Liver (tissue), 7 donors: ENCODE measurements at regions not wholly inside any gene's neighbourhood (a gene's known extent, or its start where the extent isn't known, plus 50 kb on each side); places are given as distances from the start of the nearest gene placed in this dataset.

Experiments
- DNase-seq: peaks from one replicate; pipeline ENCODE4 v3.0.0-alpha.2; 2017; ENCODE audit warnings: low spot score
- H3K27ac ChIP-seq, 2 donors: one replicate each; pipeline ENCODE4 v1.7.0; 2013; ENCODE audit warnings: inconsistent platforms in 2 of 2, low read length in 2 of 2, control low read depth in 1 of 2, low read depth in 1 of 2, mild to moderate bottlenecking in 1 of 2
- H3K27me3 ChIP-seq, 4 donors: one replicate each; pipeline versions ENCODE4 v1.6.1 to v1.7.0; 2013; ENCODE audit warnings: low read length in 3 of 4, inconsistent platforms in 1 of 4, mild to moderate bottlenecking in 1 of 4, moderate library complexity in 1 of 4; ENCODE audit not compliant: control insufficient read depth in 4 of 4, insufficient read depth in 4 of 4
- H3K36me3 ChIP-seq, 4 donors: one replicate each; pipeline versions ENCODE4 v1.6.1 to v1.7.0; 2013; ENCODE audit warnings: low read length in 3 of 4, mild to moderate bottlenecking in 3 of 4, low read depth in 1 of 4, moderate library complexity in 1 of 4; ENCODE audit not compliant: control insufficient read depth in 4 of 4, insufficient read depth in 3 of 4
- H3K4me1 ChIP-seq, 4 donors: one replicate each; pipeline versions ENCODE4 v1.6.1 to v1.7.0; 2013; ENCODE audit warnings: low read length in 3 of 4, mild to moderate bottlenecking in 3 of 4, moderate library complexity in 1 of 4; ENCODE audit not compliant: control insufficient read depth in 4 of 4, insufficient read depth in 4 of 4
- H3K4me3 ChIP-seq, 3 donors: one replicate each; pipeline versions ENCODE4 v1.6.1 to v1.7.0; 2013; ENCODE audit warnings: low read length in 3 of 3, control low read depth in 1 of 3, low read depth in 1 of 3, mild to moderate bottlenecking in 1 of 3
- H3K9ac ChIP-seq, 2 donors: one replicate each; pipeline ENCODE4 v1.7.0; 2013; ENCODE audit warnings: low read length in 2 of 2, mild to moderate bottlenecking in 2 of 2, moderate library complexity in 2 of 2, control low read depth in 1 of 2, low read depth in 1 of 2
- H3K9me3 ChIP-seq, 4 donors: one replicate each; pipeline versions ENCODE4 v1.6.1 to v1.7.0; 2013; ENCODE audit warnings: low read length in 3 of 4; ENCODE audit not compliant: control insufficient read depth in 4 of 4
- ATF3 ChIP-seq: IDR thresholded peaks from 2 replicates; pipeline ENCODE4 v1.6.1; 2016; ENCODE audit warnings: antibody characterized with exemption
- FOXA1 ChIP-seq: IDR thresholded peaks from 2 replicates; pipeline ENCODE4 v1.6.1; 2016; ENCODE audit warnings: antibody characterized with exemption
- GABPA ChIP-seq, 2 donors: IDR thresholded peaks in 1 of 2; conservative IDR thresholded peaks in 1 of 2; 2 replicates each; pipeline ENCODE4 v1.6.1; 2016; ENCODE audit warnings: antibody characterized with exemption in 2 of 2, mild to moderate bottlenecking in 1 of 2, moderate library complexity in 1 of 2
- HNF4A ChIP-seq, 2 donors: conservative IDR thresholded peaks; 2 replicates each; pipeline ENCODE4 v1.6.1; 2016; ENCODE audit warnings: antibody characterized with exemption in 2 of 2, mild to moderate bottlenecking in 2 of 2
- HNF4G ChIP-seq: IDR thresholded peaks from 2 replicates; pipeline ENCODE4 v1.6.1; 2016; ENCODE audit warnings: antibody characterized with exemption
- MAX ChIP-seq: IDR thresholded peaks from 2 replicates; pipeline ENCODE4 v1.6.1; 2016; ENCODE audit warnings: antibody characterized with exemption
- NR2F2 ChIP-seq: IDR thresholded peaks from 2 replicates; pipeline ENCODE4 v1.6.1; 2016; ENCODE audit warnings: antibody characterized with exemption
- RAD21 ChIP-seq, 2 donors: IDR thresholded peaks; 2 replicates each; pipeline ENCODE4 v1.6.1; 2016; ENCODE audit warnings: antibody characterized with exemption in 2 of 2, mild to moderate bottlenecking in 2 of 2
- RXRA ChIP-seq, 2 donors: IDR thresholded peaks; 2 replicates each; pipeline ENCODE4 v1.6.1; 2017 to 2018; ENCODE audit warnings: antibody characterized with exemption in 2 of 2, mild to moderate bottlenecking in 1 of 2
- SP1 ChIP-seq: IDR thresholded peaks from 2 replicates; pipeline ENCODE4 v1.6.1; 2018; ENCODE audit warnings: antibody characterized with exemption, mild to moderate bottlenecking
- TAF1 ChIP-seq: conservative IDR thresholded peaks from 2 replicates; pipeline ENCODE4 v1.6.1; 2016; ENCODE audit warnings: antibody characterized with exemption, mild to moderate bottlenecking
- YY1 ChIP-seq: IDR thresholded peaks from 2 replicates; pipeline ENCODE4 v1.6.1; 2016; ENCODE audit warnings: antibody characterized with exemption, mild to moderate bottlenecking
- WGBS: extraction: QIAGEN DNeasy Blood & Tissue Kit; methylation state at CpG from one replicate; pipeline ENCODE4 v1.1.7; 2013; 5-methylcytosine and 5-hydroxymethylcytosine counted together
- TF ChIP-seq, protein P1 (sequence below): IDR thresholded peaks from 2 replicates; pipeline ENCODE4 v1.6.1; 2016; ENCODE audit warnings: antibody characterized with exemption, mild to moderate bottlenecking
- donor health status: healthy.
- donor health status: healthy.
- donor health status: healthy.
- donor health status: healthy.

DNA sequence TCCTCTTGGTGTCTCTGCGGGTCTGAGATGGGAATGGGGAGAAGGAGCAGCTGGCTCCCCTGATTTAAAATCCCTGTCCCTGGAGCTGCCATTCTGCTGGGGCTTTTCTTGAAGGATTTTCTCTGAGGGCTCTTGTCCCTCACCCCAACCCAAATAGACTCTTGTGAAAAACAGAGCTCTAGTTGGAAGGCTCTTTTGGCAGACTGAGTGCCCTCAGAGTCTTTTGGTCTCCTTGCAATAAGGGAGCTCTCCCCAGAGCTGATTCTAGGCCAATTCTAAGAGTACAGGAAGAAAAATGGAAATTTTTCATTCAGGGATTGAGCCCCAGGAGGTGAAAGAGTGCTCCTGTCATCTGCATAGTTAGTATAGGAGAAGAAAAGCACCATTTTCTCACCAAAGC is 238.3 kb downstream of the COG6 start:
- Histone ChIP-seq H3K9me3 (no peaks in the 10 kb centered on the region), H3K27me3 (no peaks in the 10 kb centered on the region), H3K27ac (no peak overlapping the region), H3K9ac (no peak overlapping the region), H3K36me3 (no peaks in the 10 kb centered on the region), H3K4me1 (no peaks in the 10 kb centered on the region), H3K4me3 (no peak overlapping the region)
- no peak for DNase-seq
- TF ChIP-seq FOXA1 (no peak), RXRA (IDR thresholded peaks at IDR 0.05) (no peak), NR2F2 (no peak), TAF1 (no peak), RAD21 (IDR thresholded peaks at IDR 0.05) (no peak)
- 78% methylated on average over 1 of the region's 1 CpG for WGBS

DNA sequence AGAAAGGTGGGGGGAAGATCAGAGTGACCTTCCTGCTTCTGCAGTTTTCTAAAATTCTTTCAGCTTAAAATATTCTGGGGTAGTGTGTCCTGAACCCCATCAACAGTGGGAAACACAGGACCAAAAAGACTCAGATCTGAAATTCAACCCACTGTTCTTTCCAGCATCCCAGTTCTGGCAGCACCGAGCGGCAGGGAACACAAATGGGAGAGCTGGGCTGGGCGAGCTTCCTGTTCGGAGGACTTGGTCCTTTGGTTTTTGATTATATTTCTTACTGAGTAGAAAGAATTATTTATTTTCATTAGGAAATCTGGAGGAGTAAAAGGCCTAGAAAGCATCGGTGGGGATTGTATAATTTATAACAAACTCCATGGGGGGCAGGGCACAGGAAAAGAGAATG is 239.1 kb downstream of the COG6 start:
- H3K27ac ChIP-seq: no peak overlapping the region
- 82% methylated on average over 5 of the region's 5 CpGs for WGBS
- H3K9ac ChIP-seq: no peak overlapping the region

GRCh38 chr13:39895254-39895653 is 239.8 kb downstream of the COG6 start:
- Histone ChIP-seq H3K9me3 (no peaks in the 10 kb centered on the region), H3K4me3 (no peak overlapping the region), H3K9ac (no peak overlapping the region), H3K27me3 (no peaks in the 10 kb centered on the region), H3K27ac (no peak overlapping the region), H3K4me1 (no peaks in the 10 kb centered on the region), H3K36me3 (no peaks in the 10 kb centered on the region)
- DNase-seq: no peak
- WGBS: 56% methylated on average over 3 of the region's 3 CpGs
- TF ChIP-seq TAF1 (no peak), NR2F2 (peak; percentile 36), RXRA (IDR thresholded peaks at IDR 0.05) (no peak), RAD21 (IDR thresholded peaks at IDR 0.05) (no peak), HNF4G (no peak)
- TF ChIP-seq, protein P1, sequence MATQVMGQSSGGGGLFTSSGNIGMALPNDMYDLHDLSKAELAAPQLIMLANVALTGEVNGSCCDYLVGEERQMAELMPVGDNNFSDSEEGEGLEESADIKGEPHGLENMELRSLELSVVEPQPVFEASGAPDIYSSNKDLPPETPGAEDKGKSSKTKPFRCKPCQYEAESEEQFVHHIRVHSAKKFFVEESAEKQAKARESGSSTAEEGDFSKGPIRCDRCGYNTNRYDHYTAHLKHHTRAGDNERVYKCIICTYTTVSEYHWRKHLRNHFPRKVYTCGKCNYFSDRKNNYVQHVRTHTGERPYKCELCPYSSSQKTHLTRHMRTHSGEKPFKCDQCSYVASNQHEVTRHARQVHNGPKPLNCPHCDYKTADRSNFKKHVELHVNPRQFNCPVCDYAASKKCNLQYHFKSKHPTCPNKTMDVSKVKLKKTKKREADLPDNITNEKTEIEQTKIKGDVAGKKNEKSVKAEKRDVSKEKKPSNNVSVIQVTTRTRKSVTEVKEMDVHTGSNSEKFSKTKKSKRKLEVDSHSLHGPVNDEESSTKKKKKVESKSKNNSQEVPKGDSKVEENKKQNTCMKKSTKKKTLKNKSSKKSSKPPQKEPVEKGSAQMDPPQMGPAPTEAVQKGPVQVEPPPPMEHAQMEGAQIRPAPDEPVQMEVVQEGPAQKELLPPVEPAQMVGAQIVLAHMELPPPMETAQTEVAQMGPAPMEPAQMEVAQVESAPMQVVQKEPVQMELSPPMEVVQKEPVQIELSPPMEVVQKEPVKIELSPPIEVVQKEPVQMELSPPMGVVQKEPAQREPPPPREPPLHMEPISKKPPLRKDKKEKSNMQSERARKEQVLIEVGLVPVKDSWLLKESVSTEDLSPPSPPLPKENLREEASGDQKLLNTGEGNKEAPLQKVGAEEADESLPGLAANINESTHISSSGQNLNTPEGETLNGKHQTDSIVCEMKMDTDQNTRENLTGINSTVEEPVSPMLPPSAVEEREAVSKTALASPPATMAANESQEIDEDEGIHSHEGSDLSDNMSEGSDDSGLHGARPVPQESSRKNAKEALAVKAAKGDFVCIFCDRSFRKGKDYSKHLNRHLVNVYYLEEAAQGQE: no peak

More for the DNA sequence above, 239.1 kb downstream of the COG6 start:
- TF ChIP-seq GABPA (IDR thresholded peaks at IDR 0.05 in 1 of 2, conservative IDR thresholded peaks at IDR 0.05 in 1 of 2) (no peak), SP1 (no peak), NR2F2 (no peak)
- Histone ChIP-seq H3K4me1 (no peaks in the 10 kb centered on the region), H3K4me3 (no peak overlapping the region), H3K36me3 (no peaks in the 10 kb centered on the region), H3K9me3 (no peaks in the 10 kb centered on the region), H3K27me3 (no peaks in the 10 kb centered on the region)
- DNase-seq: no peak

GRCh38 chr13:39897636-39898035 is 242.2 kb downstream of the COG6 start:
- 84% methylated on average over 5 of the region's 5 CpGs for WGBS
- H3K9me3 ChIP-seq: no peaks in the 10 kb centered on the region
- H3K27me3 ChIP-seq: no peaks in the 10 kb centered on the region
- DNase-seq: no peak
- no peaks in the 10 kb centered on the region for H3K4me1 ChIP-seq
- no peak overlapping the region for H3K4me3 ChIP-seq
- no peak overlapping the region for H3K27ac ChIP-seq
- H3K36me3 ChIP-seq: no peaks in the 10 kb centered on the region
- TF ChIP-seq ATF3 (no peak), SP1 (no peak), YY1 (no peak), HNF4A (conservative IDR thresholded peaks at IDR 0.05) (no peak), MAX (no peak), RAD21 (IDR thresholded peaks at IDR 0.05) (no peak)
- H3K9ac ChIP-seq: no peak overlapping the region
